GM21786 (cell line): ENCODE measurements at regions not wholly inside any gene's neighbourhood (a gene's known extent, or its start where the extent isn't known, plus 50 kb on each side); places are given as distances from the start of the nearest gene placed in this dataset.
A peak's percentile ranks its signal among the peaks of the same experiment; 100 is the strongest.
"Not testable (repeated sequence)": the region's sequence is repeated elsewhere in the genome, so short reads cannot be mapped to it uniquely, and the experiment has no call there.

Source experiments
- ATAC-seq: cut with Tn5 transposase; IDR thresholded peaks from one replicate; pipeline ENCODE4 v1.9.1; 2021; ENCODE audit not compliant: unreplicated experiment

DNA sequence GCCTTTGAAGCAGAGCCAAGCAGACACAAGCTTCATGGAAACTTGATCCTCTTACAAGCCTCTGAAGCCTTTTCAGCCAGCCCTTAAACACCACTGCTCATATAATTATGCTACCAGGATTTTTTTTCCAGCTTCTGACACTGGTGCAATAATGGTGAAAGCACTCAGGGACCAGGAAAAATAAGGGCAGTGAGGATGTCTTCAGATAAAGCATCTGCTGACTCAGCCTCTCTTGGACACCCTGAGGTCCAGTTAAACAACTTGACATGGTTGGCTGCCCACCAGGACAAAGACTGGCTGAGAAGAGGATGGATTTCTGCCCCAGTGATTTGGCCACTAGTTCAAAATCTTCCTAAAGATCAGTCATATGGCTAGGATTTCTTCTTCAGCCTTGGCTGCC lies 124.2 kb upstream of the N4BP1 start:
- ATAC-seq = no peak

GRCh38 chr16:48704710-48705109 lies 94.7 kb upstream of the N4BP1 start:
- ATAC-seq = no peak

DNA sequence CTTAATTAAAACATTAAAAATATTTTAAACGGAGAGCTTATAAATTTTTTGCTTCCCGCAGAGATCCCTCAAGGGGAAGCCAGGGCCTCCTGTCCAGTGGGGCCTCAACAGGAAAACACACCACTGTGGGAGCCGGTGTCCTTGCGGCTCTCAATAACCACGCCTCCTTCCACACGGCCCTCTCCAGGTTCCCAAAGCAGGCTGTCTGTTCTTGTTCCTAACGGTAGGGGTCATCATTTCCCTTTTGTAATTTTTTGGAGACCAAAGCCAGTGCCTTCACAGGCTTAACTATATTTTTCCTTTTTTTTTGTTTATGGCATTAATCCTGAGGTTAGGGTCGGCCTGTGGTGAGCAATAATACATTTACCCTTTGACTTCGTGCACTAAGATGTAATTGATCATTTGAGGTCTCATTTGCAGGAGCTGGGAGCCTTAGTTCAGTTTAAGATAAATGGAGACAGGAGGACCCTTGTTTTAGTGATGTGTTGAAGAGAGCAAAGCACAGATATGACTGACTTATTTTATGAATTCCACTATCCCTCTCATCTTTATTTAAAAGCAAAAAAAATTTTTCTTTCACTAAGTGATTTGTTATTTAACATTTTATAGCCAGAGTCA lies 77.5 kb upstream of the N4BP1 start:
- peak; percentile 88 for ATAC-seq

- no peak for ATAC-seq
Observed at GRCh38 chr16:48684148-48684547, 74.2 kb upstream of the N4BP1 start.

GRCh38 chr16:48682971-48683370 lies 73.0 kb upstream of the N4BP1 start:
- ATAC-seq = no peak

DNA sequence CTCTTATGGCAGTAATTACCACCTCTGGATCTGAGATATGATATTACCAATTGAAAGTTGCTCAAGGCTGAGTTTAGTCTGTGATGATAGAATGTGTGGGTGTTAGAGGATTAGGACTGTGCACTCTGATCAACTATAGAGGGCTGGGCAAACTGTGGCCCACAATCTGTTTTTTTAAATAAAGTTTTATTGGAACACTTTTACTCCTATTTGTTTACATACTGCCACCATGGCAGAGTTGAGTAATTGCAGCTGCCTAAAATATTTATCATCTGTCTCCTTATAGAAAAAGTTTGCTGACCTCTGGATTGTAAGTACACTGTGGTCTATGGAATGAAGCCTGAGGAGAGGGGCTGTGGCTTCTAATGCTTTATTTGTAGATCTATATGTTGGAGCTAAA lies 71.5 kb upstream of the N4BP1 start:
- ATAC-seq = no peak

DNA sequence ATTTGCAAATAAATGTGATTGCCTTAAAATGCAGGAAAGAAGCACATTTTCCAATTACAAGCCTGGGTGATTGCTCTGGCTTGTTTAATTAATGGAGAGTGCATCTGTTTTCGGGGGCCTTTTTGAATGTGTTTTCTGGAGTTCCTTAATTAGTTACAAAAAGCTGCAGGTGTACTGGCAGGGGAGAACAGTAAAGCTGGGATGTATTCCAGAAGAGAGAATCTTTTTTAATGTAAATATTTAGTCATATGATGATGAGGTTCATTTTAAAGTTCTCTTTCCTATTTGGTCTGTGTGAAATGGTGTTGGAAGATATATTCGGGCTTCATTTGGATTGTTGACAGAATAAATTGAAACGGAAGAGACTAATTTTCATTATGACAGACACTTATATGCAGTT lies 70.9 kb upstream of the N4BP1 start:
- no peak for ATAC-seq

- ATAC-seq = no peak
Observed at GRCh38 chr16:48676836-48677235, 66.9 kb upstream of the N4BP1 start.

- ATAC-seq = not testable (repeated sequence)
Observed at GRCh38 chr16:48668184-48668583, 58.2 kb upstream of the N4BP1 start.

DNA sequence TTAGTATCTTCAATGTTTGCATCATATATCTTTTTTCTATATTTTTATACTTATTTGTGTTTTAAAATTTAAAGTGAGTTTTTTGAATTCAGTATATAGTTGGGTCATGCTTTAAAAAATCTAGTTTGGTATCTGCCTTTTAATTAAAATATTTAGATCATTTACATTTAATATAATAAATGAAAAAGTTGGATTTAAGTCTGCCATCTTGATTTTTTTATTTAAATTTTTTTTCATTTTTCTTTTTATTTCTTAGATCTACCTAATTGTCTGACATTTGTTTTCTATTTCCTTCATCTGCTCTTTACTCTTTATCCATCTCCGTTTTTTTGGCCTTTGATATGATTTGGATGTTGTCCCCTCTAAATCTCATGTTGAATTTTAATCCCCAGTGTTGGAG lies 50.0 kb upstream of the N4BP1 start:
- no peak for ATAC-seq
